ENCODE measurements at regions not wholly inside any gene's neighbourhood (a gene's known extent, or its start where the extent isn't known, plus 50 kb on each side); places are given as distances from the start of the nearest gene placed in this dataset.

DNA sequence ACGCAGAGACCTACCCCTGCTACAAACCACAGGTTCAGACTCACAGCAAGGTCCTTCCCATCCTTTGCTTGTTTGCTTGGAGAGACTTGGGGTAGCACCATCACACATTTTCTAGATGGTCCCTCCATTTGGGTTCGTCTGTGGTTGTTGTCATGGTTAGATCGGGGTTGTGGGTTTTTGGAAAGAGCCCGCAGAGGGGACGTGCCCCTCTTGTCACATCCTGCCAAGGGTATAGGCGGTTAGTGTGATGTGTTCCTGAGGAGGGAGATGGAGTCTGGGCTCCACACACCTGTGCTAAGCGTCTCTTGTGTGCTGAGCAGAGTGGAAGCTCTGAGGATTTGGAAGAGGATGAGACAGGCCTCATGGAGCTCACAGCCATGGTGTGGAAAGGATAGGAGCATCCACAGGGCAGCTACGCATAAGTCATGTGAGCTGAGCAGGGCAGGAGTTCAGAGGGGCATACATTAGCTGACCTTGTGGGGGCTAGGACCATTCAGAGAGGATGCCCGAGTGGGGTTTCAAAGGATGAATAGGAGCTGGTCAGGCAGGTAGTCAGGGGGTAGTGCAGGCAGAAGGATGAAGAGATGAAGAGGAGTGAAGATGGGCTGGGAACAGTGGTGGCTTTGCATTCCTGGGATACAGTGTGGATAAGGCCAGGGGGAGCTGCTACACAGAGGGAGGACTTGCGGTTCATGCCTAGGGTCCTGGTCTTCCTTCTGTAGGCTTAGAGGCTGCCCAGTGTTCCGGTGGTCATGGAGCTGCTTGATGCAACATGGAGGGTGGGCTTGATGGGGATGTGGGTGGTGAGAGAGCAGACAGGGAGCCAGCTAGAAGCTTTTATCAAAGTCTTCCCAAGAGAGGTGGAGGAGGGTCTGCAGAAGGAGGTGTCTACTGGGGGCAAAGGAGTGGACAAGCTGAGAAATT, 62.9 kb downstream of the ACKR3 start:
- Histone ChIP-seq H3K27me3 (ENCODE audit: insufficient read depth, low read length) (no peaks in the 10 kb centered on the region), H3K27ac (ENCODE audit: low read depth, low read length) (no peak overlapping the region), H3K9ac (ENCODE audit: low read depth, low read length) (no peak overlapping the region), H3K9me3 (ENCODE audit: insufficient read depth, low read depth, low read length) (no peaks in the 10 kb centered on the region), H3K4me1 (ENCODE audit: insufficient read depth, low read length) (no peaks in the 10 kb centered on the region), H3K4me3 (ENCODE audit: low read length) (no peak overlapping the region), H3K36me3 (ENCODE audit: insufficient read depth, low read length) (no peaks in the 10 kb centered on the region)
- WGBS, result 96% methylated on average over 11 of the region's 11 CpGs

- Histone ChIP-seq H3K36me3 (ENCODE audit: insufficient read depth, low read length) (no peaks in the 10 kb centered on the region), H3K9ac (ENCODE audit: low read depth, low read length) (no peak overlapping the region), H3K4me1 (ENCODE audit: insufficient read depth, low read length) (no peaks in the 10 kb centered on the region), H3K9me3 (ENCODE audit: insufficient read depth, low read depth, low read length) (no peaks in the 10 kb centered on the region), H3K27me3 (ENCODE audit: insufficient read depth, low read length) (no peaks in the 10 kb centered on the region), H3K4me3 (ENCODE audit: low read length) (no peak overlapping the region), H3K27ac (ENCODE audit: low read depth, low read length) (no peak overlapping the region)
- 74% methylated on average over 5 of the region's 5 CpGs for WGBS
Observed at GRCh38 chr2:236633219-236633570, 63.6 kb downstream of the ACKR3 start.

DNA sequence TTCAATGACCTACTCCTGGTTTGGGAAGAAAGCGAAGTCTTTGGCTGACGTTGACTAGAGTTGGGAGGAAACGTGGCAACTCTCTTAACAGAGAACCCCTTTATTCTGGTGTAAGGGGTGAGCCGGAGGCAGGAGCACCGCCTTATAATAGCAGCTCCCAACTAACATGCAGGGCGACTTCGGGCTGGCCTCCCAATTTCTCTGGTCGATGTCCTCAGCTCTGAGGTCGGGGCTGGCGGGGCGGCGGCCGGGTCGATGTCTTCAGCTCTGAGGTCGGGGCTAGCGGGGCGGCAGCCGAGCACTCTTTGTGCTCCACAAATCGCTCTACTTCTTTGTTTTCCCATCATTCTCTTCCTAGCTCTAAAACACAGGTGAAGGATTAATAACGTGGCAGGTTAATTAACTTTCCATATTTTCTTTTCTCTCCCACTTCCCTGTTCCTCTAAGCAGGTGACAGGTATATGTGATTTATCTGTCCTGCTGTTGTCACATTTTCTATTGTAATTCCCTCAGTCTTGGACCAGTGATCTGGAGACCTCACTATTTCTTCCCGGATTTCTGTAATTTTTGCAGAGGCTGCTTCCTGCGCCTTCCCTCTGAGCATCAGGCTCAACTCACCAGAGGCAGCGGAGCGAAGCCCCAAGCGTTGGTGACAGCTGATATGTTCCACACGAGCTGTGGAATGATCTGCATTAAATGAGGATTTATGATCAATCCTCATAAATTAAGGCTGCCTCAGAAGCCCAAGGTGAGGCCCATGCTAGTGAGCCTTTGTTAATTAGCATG, 64.3 kb downstream of the ACKR3 start:
- Histone ChIP-seq H3K27ac (ENCODE audit: low read depth, low read length) (no peak overlapping the region), H3K4me3 (ENCODE audit: low read length) (no peak overlapping the region), H3K36me3 (ENCODE audit: insufficient read depth, low read length) (no peaks in the 10 kb centered on the region), H3K9ac (ENCODE audit: low read depth, low read length) (no peak overlapping the region), H3K27me3 (ENCODE audit: insufficient read depth, low read length) (no peaks in the 10 kb centered on the region), H3K4me1 (ENCODE audit: insufficient read depth, low read length) (no peaks in the 10 kb centered on the region), H3K9me3 (ENCODE audit: insufficient read depth, low read depth, low read length) (no peaks in the 10 kb centered on the region)
- WGBS, result 95% methylated on average over 25 of the region's 26 CpGs

DNA sequence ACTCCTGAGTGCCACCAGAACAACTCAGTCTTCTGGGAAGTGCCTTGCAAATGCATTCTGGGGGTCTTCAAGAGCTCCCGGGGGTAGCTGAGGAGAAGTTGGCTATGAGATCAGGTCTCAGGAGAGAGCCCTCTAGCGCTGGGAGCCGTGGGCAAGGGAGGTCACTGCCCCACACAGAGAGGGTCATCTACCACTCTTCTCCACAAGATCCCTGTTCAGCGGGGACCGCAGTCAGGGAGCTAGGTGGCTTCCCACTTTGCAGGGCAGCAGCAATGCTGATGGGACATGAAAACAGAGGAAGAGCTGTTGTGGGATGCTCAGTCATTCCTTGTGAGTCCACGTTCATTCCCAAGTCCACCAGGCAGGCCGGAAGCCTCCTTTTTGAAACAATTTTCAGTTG, 66.6 kb downstream of the ACKR3 start:
- Histone ChIP-seq H3K27ac (ENCODE audit: low read depth, low read length) (no peak overlapping the region), H3K9me3 (ENCODE audit: insufficient read depth, low read depth, low read length) (no peaks in the 10 kb centered on the region), H3K9ac (ENCODE audit: low read depth, low read length) (no peak overlapping the region), H3K36me3 (ENCODE audit: insufficient read depth, low read length) (no peaks in the 10 kb centered on the region), H3K4me3 (ENCODE audit: low read length) (no peak overlapping the region), H3K27me3 (ENCODE audit: insufficient read depth, low read length) (no peaks in the 10 kb centered on the region), H3K4me1 (ENCODE audit: insufficient read depth, low read length) (no peaks in the 10 kb centered on the region)
- 93% methylated on average over 7 of the region's 7 CpGs for WGBS

DNA sequence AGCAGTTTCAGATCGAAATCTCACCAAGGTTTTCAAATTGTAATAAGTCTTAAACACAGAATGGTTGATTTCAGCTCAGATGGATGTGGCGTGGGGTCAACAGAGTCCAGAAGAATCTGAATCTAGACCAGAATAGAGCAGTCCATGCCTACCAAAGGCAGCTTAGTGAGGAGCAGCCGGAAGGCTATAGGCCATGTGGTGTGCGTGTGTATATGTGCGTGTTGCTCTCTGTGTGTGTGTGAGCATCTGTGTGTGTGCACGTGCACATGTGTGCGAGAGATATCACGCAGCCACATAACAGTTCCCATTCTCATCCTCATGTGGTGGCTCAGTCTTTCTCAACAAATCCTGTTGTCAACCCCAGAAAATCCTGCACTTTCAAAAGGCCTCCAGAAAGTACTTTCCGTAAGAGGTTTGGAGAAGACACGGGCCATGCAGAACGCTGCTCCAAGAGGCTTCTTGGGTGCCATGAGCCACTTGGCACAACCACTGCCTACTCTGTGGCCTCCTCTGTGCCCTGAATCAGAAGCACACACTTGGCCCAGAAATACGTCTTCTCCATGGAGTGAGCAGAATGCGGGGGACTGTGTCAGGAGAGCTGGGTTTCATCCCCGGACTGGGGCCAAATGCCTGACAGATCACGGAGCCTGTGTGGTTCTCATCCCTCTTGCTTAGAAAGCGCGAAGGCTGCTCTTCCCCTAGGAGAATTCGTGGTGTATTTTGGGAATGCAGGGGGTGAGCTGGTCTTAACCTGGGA, 67.3 kb downstream of the ACKR3 start:
- Histone ChIP-seq H3K9ac (ENCODE audit: low read depth, low read length) (no peak overlapping the region), H3K27ac (ENCODE audit: low read depth, low read length) (no peak overlapping the region), H3K4me3 (ENCODE audit: low read length) (no peak overlapping the region), H3K36me3 (ENCODE audit: insufficient read depth, low read length) (no peaks in the 10 kb centered on the region), H3K4me1 (ENCODE audit: insufficient read depth, low read length) (no peaks in the 10 kb centered on the region), H3K27me3 (ENCODE audit: insufficient read depth, low read length) (no peaks in the 10 kb centered on the region), H3K9me3 (ENCODE audit: insufficient read depth, low read depth, low read length) (no peaks in the 10 kb centered on the region)
- 90% methylated on average over 18 of the region's 18 CpGs for WGBS

GRCh38 chr2:236637686-236638569, 68.3 kb downstream of the ACKR3 start:
- 68% methylated on average over 6 of the region's 6 CpGs for WGBS

DNA sequence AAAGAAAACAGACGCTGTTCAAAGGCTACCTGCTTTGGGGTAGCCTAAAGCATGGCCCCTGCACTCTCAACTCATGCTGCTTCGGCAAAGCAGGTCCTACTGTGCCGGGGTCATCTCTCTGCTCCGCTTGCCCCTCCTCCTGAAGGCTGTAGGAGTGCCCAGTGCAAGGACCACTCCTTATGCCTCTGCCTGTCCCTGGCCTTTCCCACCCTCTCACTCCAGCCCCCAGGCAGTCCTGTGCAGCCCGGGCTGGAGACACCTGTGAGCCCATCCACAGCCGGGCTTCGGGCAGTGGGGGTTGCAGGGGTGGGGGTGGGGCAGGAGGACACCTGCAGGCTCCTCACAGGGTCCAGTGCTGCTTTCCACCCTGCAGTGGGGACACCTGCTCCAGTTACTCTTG, 69.1 kb downstream of the ACKR3 start:
- H3K9ac ChIP-seq (ENCODE audit: low read depth, low read length), result no peak overlapping the region
- H3K27me3 ChIP-seq (ENCODE audit: insufficient read depth, low read length), result no peaks in the 10 kb centered on the region
- H3K9me3 ChIP-seq (ENCODE audit: insufficient read depth, low read depth, low read length), result no peaks in the 10 kb centered on the region
- H3K36me3 ChIP-seq (ENCODE audit: insufficient read depth, low read length), result no peaks in the 10 kb centered on the region
- WGBS, result 88% methylated on average over 7 of the region's 7 CpGs
- H3K4me1 ChIP-seq (ENCODE audit: insufficient read depth, low read length), result peaks cover 2% of the 10 kb centered on the region; the same call in 1 of the 2 replicates
- no peak overlapping the region for H3K27ac ChIP-seq (ENCODE audit: low read depth, low read length)
- H3K4me3 ChIP-seq (ENCODE audit: low read length), result no peak overlapping the region

More at GRCh38 chr2:236637686-236638569, 68.3 kb downstream of the ACKR3 start:
- Histone ChIP-seq H3K9ac (ENCODE audit: low read depth, low read length) (no peak overlapping the region), H3K27me3 (ENCODE audit: insufficient read depth, low read length) (no peaks in the 10 kb centered on the region), H3K4me1 (ENCODE audit: insufficient read depth, low read length) (peaks cover 2% of the 10 kb centered on the region; the same call in 1 of the 2 replicates), H3K9me3 (ENCODE audit: insufficient read depth, low read depth, low read length) (no peaks in the 10 kb centered on the region), H3K27ac (ENCODE audit: low read depth, low read length) (no peak overlapping the region), H3K36me3 (ENCODE audit: insufficient read depth, low read length) (no peaks in the 10 kb centered on the region), H3K4me3 (ENCODE audit: low read length) (no peak overlapping the region)

GRCh38 chr2:236639461-236640235, 70.0 kb downstream of the ACKR3 start:
- no peaks in the 10 kb centered on the region for H3K27me3 ChIP-seq (ENCODE audit: insufficient read depth, low read length)
- WGBS, result 96% methylated on average over 5 of the region's 7 CpGs
- H3K27ac ChIP-seq (ENCODE audit: low read depth, low read length), result no peak overlapping the region
- H3K4me3 ChIP-seq (ENCODE audit: low read length), result no peak overlapping the region
- peaks cover 2% of the 10 kb centered on the region; the same call in 1 of the 2 replicates for H3K4me1 ChIP-seq (ENCODE audit: insufficient read depth, low read length)
- no peak overlapping the region for H3K9ac ChIP-seq (ENCODE audit: low read depth, low read length)
- no peaks in the 10 kb centered on the region for H3K9me3 ChIP-seq (ENCODE audit: insufficient read depth, low read depth, low read length)
- no peaks in the 10 kb centered on the region for H3K36me3 ChIP-seq (ENCODE audit: insufficient read depth, low read length)

DNA sequence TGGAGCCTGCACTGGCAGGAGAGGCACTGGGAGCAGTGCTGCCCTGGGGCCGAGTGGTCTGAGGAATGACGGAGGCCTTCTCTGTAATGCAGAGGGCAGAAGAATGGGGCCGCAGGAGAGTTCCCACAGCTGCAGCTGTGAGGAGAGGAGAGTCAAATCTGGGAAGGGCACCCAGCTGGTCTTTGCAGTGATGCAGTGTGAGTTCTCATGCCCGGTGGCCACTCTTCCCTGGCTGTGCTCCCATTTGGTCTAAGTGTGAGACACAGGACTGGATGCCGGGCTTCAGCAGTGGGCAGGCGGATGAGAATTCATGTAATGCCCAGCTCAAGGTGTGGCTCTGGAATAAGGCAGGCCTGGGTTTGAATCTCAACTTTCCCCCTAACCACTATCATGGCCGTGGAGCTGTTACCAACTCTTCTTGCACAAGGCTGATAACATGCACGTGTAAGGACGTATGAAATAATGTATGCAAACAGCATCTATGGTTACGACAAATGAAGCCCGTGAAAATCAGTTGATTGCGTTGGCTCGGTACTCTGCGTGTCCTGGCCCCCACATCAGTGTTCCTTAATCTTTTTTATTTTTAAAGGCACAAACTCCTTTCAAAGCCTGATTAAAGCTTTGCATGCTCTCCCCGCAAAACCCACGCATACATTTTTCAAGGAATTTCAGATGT, 71.6 kb downstream of the ACKR3 start:
- 91% methylated on average over 16 of the region's 16 CpGs for WGBS
- Histone ChIP-seq H3K9ac (ENCODE audit: low read depth, low read length) (no peak overlapping the region), H3K4me3 (ENCODE audit: low read length) (no peak overlapping the region), H3K27ac (ENCODE audit: low read depth, low read length) (no peak overlapping the region), H3K27me3 (ENCODE audit: insufficient read depth, low read length) (no peaks in the 10 kb centered on the region), H3K4me1 (ENCODE audit: insufficient read depth, low read length) (peaks cover 2% of the 10 kb centered on the region; the same call in 1 of the 2 replicates), H3K36me3 (ENCODE audit: insufficient read depth, low read length) (no peaks in the 10 kb centered on the region), H3K9me3 (ENCODE audit: insufficient read depth, low read depth, low read length) (no peaks in the 10 kb centered on the region)

All from HUES64 (cell line).